ENCODE measurements at regions not wholly inside any gene's neighbourhood (a gene's known extent, or its start where the extent isn't known, plus 50 kb on each side); places are given as distances from the start of the nearest gene placed in this dataset.

- TF ChIP-seq CTCF (IDR thresholded peaks at IDR 0.05; ENCODE audit: low read length) (no peak), EZH2 (IDR thresholded peaks at IDR 0.05; ENCODE audit: borderline replicate concordance, low read length) (no peak)
Observed at GRCh38 chr3:139103484-139103883, 58.8 kb upstream of the PRR23C start.
